CD14-positive monocyte (primary cell): ENCODE measurements at regions not wholly inside any gene's neighbourhood (a gene's known extent, or its start where the extent isn't known, plus 50 kb on each side); places are given as distances from the start of the nearest gene placed in this dataset.

Source experiments
- DNase-seq, 3 donors: peaks; one replicate each; pipeline ENCODE4 v3.0.0-alpha.2; 2011 to 2022
- H2AFZ ChIP-seq: 2 replicates; pipeline ENCODE4 v1.6.0; 2012; ENCODE audit warnings: mild to moderate bottlenecking, low read depth, low read length, inconsistent platforms; ENCODE audit not compliant: insufficient read depth, poor library complexity, severe bottlenecking
- H3K27ac ChIP-seq, 2 donors: 1 replicate in 1 of 2; 2 replicates in 1 of 2; pipeline ENCODE4 v1.5.1; 2012 to 2013; ENCODE audit warnings: low read length in 2 of 2, control low read depth in 1 of 2, inconsistent platforms in 1 of 2, low read depth in 1 of 2, mild to moderate bottlenecking in 1 of 2
- H3K27me3 ChIP-seq, 2 donors: one replicate each; pipeline versions ENCODE4 v1.6.0 to v1.6.1; 2011 to 2013; ENCODE audit warnings: low read length in 2 of 2; ENCODE audit not compliant: control insufficient read depth in 2 of 2, insufficient read depth in 2 of 2
- H3K36me3 ChIP-seq, 2 donors: replicated peaks in 1 of 2; 1 replicate in 1 of 2; 2 replicates in 1 of 2; pipeline versions ENCODE4 v1.5.1 to v1.6.1; 2012 to 2013; ENCODE audit warnings: low read length in 2 of 2, control low read depth in 1 of 2, inconsistent platforms in 1 of 2, mild to moderate bottlenecking in 1 of 2; ENCODE audit not compliant: insufficient read depth in 2 of 2, control insufficient read depth in 1 of 2
- H3K4me1 ChIP-seq, 2 donors: 1 replicate in 1 of 2; 2 replicates in 1 of 2; pipeline versions ENCODE4 v1.5.1 to v1.6.1; 2012 to 2013; ENCODE audit warnings: low read length in 2 of 2, control low read depth in 1 of 2, inconsistent platforms in 1 of 2, mild to moderate bottlenecking in 1 of 2, moderate library complexity in 1 of 2; ENCODE audit not compliant: insufficient read depth in 2 of 2, control insufficient read depth in 1 of 2
- H3K4me2 ChIP-seq: replicated peaks from 2 replicates; pipeline ENCODE3; 2012; ENCODE audit warnings: low read length, moderate library complexity, mild to moderate bottlenecking; ENCODE audit not compliant: poor library complexity, severe bottlenecking; ENCODE audit errors: extremely low read depth
- H3K4me3 ChIP-seq, 3 experiments: fragments of 200-600 bp in 1 of 3; sonication (generic) in 1 of 3; replicated peaks in 1 of 3; 1 replicate in 2 of 3; 2 replicates in 1 of 3; pipeline ENCODE4 v1.5.1; 2011 to 2013; ENCODE audit warnings: low read length in 3 of 3, mild to moderate bottlenecking in 3 of 3, control low read depth in 2 of 3, low read depth in 2 of 3, inconsistent platforms in 1 of 3, moderate library complexity in 1 of 3
- H3K79me2 ChIP-seq: 2 replicates; pipeline ENCODE4 v1.6.0; 2012; ENCODE audit warnings: mild to moderate bottlenecking, control low read depth, inconsistent platforms, low read length, moderate library complexity; ENCODE audit not compliant: insufficient read depth
- H3K9ac ChIP-seq: 2 replicates; pipeline ENCODE4 v1.6.0; 2017; ENCODE audit warnings: low read length, mild to moderate bottlenecking; ENCODE audit not compliant: insufficient read depth, poor library complexity, severe bottlenecking
- H3K9me3 ChIP-seq, 2 donors: replicated peaks in 1 of 2; 1 replicate in 1 of 2; 2 replicates in 1 of 2; pipeline versions ENCODE4 v1.5.1 to v1.6.1; 2012 to 2013; ENCODE audit warnings: low read length in 2 of 2, control low read depth in 1 of 2; ENCODE audit not compliant: control insufficient read depth in 1 of 2, insufficient read depth in 1 of 2
- H4K20me1 ChIP-seq: 2 replicates; pipeline ENCODE4 v1.6.0; 2012; ENCODE audit warnings: mild to moderate bottlenecking, low read length, control low read depth, moderate library complexity; ENCODE audit not compliant: insufficient read depth
- H3K27ac Mint-ChIP-seq, 7 donors: one replicate each; pipeline ENCODE4 v1.8.0; 2020; ENCODE audit warnings: mild to moderate bottlenecking in 7 of 7, mixed read lengths in 7 of 7, moderate library complexity in 6 of 7, inconsistent platforms in 2 of 7
- H3K27me3 Mint-ChIP-seq, 3 donors: one replicate each; pipeline ENCODE4 v1.8.0; 2021 to 2022; ENCODE audit warnings: low read depth in 3 of 3, mild to moderate bottlenecking in 3 of 3, mixed read lengths in 3 of 3, moderate library complexity in 3 of 3, inconsistent platforms in 1 of 3
- H3K36me3 Mint-ChIP-seq, 2 donors: one replicate each; pipeline ENCODE4 v1.8.0; 2020; ENCODE audit warnings: mixed read lengths in 2 of 2, inconsistent platforms in 1 of 2, mild to moderate bottlenecking in 1 of 2
- H3K4me1 Mint-ChIP-seq: one replicate; pipeline ENCODE4 v1.8.0; 2020; ENCODE audit warnings: mild to moderate bottlenecking, mixed read lengths
- H3K4me3 Mint-ChIP-seq, 2 donors: one replicate each; pipeline ENCODE4 v1.8.0; 2020; ENCODE audit warnings: mild to moderate bottlenecking in 2 of 2, mixed read lengths in 2 of 2, moderate library complexity in 1 of 2
- H3K9me3 Mint-ChIP-seq, 7 donors: one replicate each; pipeline ENCODE4 v1.8.0; 2020 to 2022; ENCODE audit warnings: mixed read lengths in 7 of 7, mild to moderate bottlenecking in 6 of 7, moderate library complexity in 6 of 7, inconsistent platforms in 2 of 7
- WGBS: methylation state at CpG from one replicate; pipeline ENCODE4 v1.1.5; 2013; ENCODE audit warnings: missing lambda C conversion rate; ENCODE audit not compliant: insufficient coverage; 5-methylcytosine and 5-hydroxymethylcytosine counted together
- intact Hi-C, 2 donors: fragments of 100-400 bp; cut with micrococcal nuclease; formaldehyde crosslinking; loops; one replicate each; pipeline versions ENCODE4 v1.15.0 to v1.15.1; 2023
- TF ChIP-seq, protein P1 (sequence below): fragments of 200-600 bp; IDR thresholded peaks from one replicate; pipeline ENCODE4 v1.8.0; 2022; ENCODE audit warnings: antibody characterized with exemption, mild to moderate bottlenecking

GRCh38 chr2:82128051-82128450 lies 1823.5 kb upstream of the LRRTM1 start:
- Histone ChIP-seq H3K36me3 (no peaks in the 10 kb centered on the region), H3K79me2 (no peaks in the 10 kb centered on the region), H3K4me1 (no peaks in the 10 kb centered on the region), H3K27ac (no peak overlapping the region), H3K9ac (no peak overlapping the region), H3K27me3 (no peaks in the 10 kb centered on the region), H3K9me3 (peaks cover 18 to 28% of the 10 kb centered on the region in 2 donors), H3K4me3 (no peak overlapping the region), H4K20me1 (no peaks in the 10 kb centered on the region), H2AFZ (no peak overlapping the region), H3K4me2 (no peak overlapping the region)
- H3K9me3 Mint-ChIP-seq: peaks cover 1 to 17% (median 6%) of the 10 kb centered on the region in 7 donors
- H3K36me3 Mint-ChIP-seq: no peaks in the 10 kb centered on the region
- no peaks in the 10 kb centered on the region for H3K27me3 Mint-ChIP-seq
- DNase-seq: no peak
- H3K4me3 Mint-ChIP-seq: no peak overlapping the region
- intact Hi-C loops: no loop called here
- no peak overlapping the region for H3K27ac Mint-ChIP-seq
- WGBS: no CpG with 5 or more reads among the region's 3 CpGs
- H3K4me1 Mint-ChIP-seq: no peaks in the 10 kb centered on the region
- TF ChIP-seq, protein P1, sequence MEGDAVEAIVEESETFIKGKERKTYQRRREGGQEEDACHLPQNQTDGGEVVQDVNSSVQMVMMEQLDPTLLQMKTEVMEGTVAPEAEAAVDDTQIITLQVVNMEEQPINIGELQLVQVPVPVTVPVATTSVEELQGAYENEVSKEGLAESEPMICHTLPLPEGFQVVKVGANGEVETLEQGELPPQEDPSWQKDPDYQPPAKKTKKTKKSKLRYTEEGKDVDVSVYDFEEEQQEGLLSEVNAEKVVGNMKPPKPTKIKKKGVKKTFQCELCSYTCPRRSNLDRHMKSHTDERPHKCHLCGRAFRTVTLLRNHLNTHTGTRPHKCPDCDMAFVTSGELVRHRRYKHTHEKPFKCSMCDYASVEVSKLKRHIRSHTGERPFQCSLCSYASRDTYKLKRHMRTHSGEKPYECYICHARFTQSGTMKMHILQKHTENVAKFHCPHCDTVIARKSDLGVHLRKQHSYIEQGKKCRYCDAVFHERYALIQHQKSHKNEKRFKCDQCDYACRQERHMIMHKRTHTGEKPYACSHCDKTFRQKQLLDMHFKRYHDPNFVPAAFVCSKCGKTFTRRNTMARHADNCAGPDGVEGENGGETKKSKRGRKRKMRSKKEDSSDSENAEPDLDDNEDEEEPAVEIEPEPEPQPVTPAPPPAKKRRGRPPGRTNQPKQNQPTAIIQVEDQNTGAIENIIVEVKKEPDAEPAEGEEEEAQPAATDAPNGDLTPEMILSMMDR: no peak

GRCh38 chr2:82124629-82125028 lies 1820.1 kb upstream of the LRRTM1 start:
- DNase-seq: no peak
- H3K4me1 ChIP-seq: no peaks in the 10 kb centered on the region
- no peaks in the 10 kb centered on the region for H3K36me3 Mint-ChIP-seq

More at GRCh38 chr2:82124629-82125028, 1820.1 kb upstream of the LRRTM1 start:
- Histone ChIP-seq H3K79me2 (no peaks in the 10 kb centered on the region), H3K36me3 (no peaks in the 10 kb centered on the region), H3K9ac (no peak overlapping the region), H3K27ac (no peak overlapping the region), H3K4me2 (no peak overlapping the region), H3K27me3 (no peaks in the 10 kb centered on the region), H3K9me3 (peaks cover 9 to 13% of the 10 kb centered on the region in 2 donors), H4K20me1 (no peaks in the 10 kb centered on the region), H2AFZ (no peak overlapping the region), H3K4me3 (no peak overlapping the region)
- H3K27ac Mint-ChIP-seq: no peak overlapping the region
- H3K4me3 Mint-ChIP-seq: no peak overlapping the region
- 93% methylated on average over 2 of the region's 3 CpGs for WGBS
- no peaks in the 10 kb centered on the region for H3K4me1 Mint-ChIP-seq
- intact Hi-C loops: no loop called here
- H3K27me3 Mint-ChIP-seq: no peaks in the 10 kb centered on the region
- TF ChIP-seq, protein P1: no peak
- H3K9me3 Mint-ChIP-seq: peaks cover 0 to 19% (median 6%) of the 10 kb centered on the region in 7 donors
